ENCODE measurements at regions not wholly inside any gene's neighbourhood (a gene's known extent, or its start where the extent isn't known, plus 50 kb on each side); places are given as distances from the start of the nearest gene placed in this dataset.

GRCh38 chr13:108375034-108375433, 105.5 kb downstream of the TNFSF13B start:
- TF ChIP-seq CTCF (IDR thresholded peaks at IDR 0.05; ENCODE audit: poor library complexity) (no peak), EZH2 (IDR thresholded peaks at IDR 0.05; ENCODE audit: borderline replicate concordance) (no peak), EZH2phosphoT487 (IDR thresholded peaks at IDR 0.05; ENCODE audit: low read depth, severe bottlenecking, unreplicated experiment) (no peak)
